ENCODE measurements at regions not wholly inside any gene's neighbourhood (a gene's known extent, or its start where the extent isn't known, plus 50 kb on each side); places are given as distances from the start of the nearest gene placed in this dataset.

DNA sequence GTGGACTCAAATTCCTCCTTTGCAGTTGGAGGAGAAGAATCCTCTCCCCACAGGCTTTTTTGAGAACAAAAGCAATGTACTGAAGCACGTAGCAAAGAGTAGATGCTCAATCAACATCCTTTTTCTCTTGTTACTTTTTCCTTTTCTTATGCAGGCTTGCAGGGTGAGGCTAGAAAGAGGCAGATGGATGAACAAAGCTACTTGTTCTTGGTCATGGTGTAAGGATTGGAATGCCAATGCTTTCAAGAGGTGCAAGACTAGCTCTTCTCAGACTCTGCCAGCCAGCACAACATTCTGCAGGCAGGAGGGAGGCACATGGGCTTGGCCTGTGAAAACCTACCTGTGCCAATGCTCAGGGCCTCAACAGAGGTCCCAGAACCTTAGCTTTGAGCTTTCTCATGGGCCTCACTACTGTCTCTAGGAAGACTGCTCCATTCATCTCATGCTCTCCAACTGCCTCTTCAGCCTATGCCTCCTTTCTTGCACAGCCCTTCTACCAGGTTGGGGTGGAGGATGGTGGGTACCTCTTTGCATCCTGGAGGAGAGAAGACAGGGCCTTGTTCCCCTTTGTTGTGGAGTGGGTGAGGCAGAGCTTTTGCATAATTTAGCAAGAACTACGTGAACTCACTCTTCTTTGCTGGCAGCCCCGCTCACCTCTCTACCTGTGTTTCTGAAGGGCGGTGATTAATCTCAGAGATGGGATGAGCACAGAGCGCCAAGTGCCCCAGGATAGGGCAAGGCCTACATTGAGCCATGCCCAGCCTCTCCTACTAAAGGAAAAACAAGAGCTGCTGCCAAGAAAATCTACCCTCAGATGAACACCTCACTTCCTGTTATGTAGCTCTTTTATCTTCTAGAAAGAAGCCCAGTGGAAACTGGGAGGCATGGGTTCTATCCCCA is 1119.7 kb downstream of the VRK1 start:
- Histone ChIP-seq H3K4me3 (ENCODE audit: low read depth, low read length) (no peak overlapping the region), H3K27me3 (ENCODE audit: control insufficient read depth, insufficient read depth, low read length) (no peaks in the 10 kb centered on the region), H3K9ac (no peak overlapping the region), H3K9me3 (ENCODE audit: control insufficient read depth, low read length) (no peaks in the 10 kb centered on the region), H3K79me2 (no peaks in the 10 kb centered on the region), H3K27ac (no peak overlapping the region), H3K36me3 (ENCODE audit: control insufficient read depth, insufficient read depth, low read length) (no peaks in the 10 kb centered on the region), H3K4me2 (ENCODE audit: low read length) (no peak overlapping the region), H2AFZ (no peak overlapping the region), H3K4me1 (no peaks in the 10 kb centered on the region)
- TF ChIP-seq, protein P1, sequence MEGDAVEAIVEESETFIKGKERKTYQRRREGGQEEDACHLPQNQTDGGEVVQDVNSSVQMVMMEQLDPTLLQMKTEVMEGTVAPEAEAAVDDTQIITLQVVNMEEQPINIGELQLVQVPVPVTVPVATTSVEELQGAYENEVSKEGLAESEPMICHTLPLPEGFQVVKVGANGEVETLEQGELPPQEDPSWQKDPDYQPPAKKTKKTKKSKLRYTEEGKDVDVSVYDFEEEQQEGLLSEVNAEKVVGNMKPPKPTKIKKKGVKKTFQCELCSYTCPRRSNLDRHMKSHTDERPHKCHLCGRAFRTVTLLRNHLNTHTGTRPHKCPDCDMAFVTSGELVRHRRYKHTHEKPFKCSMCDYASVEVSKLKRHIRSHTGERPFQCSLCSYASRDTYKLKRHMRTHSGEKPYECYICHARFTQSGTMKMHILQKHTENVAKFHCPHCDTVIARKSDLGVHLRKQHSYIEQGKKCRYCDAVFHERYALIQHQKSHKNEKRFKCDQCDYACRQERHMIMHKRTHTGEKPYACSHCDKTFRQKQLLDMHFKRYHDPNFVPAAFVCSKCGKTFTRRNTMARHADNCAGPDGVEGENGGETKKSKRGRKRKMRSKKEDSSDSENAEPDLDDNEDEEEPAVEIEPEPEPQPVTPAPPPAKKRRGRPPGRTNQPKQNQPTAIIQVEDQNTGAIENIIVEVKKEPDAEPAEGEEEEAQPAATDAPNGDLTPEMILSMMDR (IDR thresholded peaks at IDR 0.05), result no peak

DNA sequence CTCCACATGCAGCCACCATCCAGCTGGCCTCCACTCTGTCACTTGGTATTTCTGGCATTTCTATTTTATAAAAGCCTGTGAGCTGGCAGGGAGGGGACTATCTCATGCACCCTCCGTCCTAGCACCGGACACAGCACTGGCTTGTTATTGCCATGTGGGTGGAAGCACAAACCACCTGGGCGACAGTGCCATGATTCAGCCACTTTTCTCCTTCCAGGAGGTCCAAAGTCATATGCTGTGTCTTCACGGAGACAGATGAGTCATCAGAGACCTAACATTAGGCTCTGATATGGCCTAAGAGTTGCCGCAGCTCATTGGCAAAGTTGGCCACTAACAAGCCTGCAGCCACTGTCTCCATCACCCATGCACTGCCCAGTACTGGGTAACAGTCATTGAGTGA is 1123.0 kb downstream of the VRK1 start:
- Histone ChIP-seq H3K27me3 (ENCODE audit: control insufficient read depth, insufficient read depth, low read length) (no peaks in the 10 kb centered on the region), H3K4me2 (ENCODE audit: low read length) (no peak overlapping the region), H3K27ac (no peak overlapping the region), H3K4me3 (ENCODE audit: low read depth, low read length) (no peak overlapping the region), H2AFZ (no peak overlapping the region), H3K9ac (no peak overlapping the region), H3K9me3 (ENCODE audit: control insufficient read depth, low read length) (no peaks in the 10 kb centered on the region), H3K36me3 (ENCODE audit: control insufficient read depth, insufficient read depth, low read length) (no peaks in the 10 kb centered on the region), H3K79me2 (no peaks in the 10 kb centered on the region), H3K4me1 (no peaks in the 10 kb centered on the region)
- TF ChIP-seq, protein P1 (IDR thresholded peaks at IDR 0.05), result no peak

DNA sequence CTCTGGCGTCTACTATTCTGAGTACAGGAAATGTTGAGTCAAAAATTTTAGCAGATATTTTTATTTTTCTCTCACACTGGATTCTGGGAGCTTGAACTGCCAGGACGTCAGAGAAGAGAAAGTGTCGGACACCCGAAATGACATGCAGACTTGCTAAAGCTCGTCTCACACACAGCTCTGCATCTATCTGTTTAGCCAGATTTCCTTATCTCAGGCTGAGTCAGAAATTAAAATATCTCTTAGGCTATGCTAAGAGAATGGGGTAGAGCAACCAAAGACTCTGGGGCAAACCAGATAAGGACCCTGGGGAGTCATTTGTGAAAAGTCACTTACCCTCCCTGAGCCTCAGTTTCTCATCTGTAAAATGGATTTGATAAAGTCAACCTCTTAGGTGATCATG is 1124.1 kb downstream of the VRK1 start:
- Histone ChIP-seq H3K27ac (no peak overlapping the region), H3K9me3 (ENCODE audit: control insufficient read depth, low read length) (no peaks in the 10 kb centered on the region)
- TF ChIP-seq, protein P1 (IDR thresholded peaks at IDR 0.05), result no peak

DNA sequence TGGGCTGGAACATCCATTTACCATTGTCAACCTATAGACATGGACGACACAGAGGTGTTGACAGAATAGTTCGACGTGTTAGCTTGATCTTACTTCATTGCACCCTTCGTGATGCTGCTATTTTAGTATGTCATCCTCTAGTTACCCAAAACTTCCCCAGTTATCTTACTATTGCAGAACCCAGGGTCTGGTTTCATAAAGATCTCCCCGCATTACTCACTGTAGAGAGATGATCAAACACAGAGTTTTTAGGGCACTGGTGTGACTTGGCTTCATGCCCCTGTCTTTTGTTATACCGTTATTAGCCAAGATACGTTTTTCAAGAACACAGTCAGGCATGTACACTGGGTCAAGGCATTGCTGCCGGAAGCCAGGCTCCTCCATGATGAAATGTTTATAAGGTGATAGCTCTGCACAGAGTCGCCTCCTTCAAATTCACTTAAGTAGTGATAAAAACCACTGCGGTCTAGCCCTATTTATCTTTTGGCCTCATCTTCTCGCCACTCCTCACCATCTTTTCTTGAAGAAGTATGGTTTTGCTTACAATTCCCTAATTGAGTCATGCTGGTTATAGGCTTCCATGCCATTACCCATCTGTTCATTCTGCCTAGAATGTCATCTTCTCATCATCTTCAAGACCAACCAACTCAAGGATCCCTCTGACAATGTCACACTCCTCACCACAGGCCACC is 1127.9 kb downstream of the VRK1 start:
- Histone ChIP-seq H3K79me2 (no peaks in the 10 kb centered on the region), H3K4me1 (no peaks in the 10 kb centered on the region), H3K27me3 (ENCODE audit: control insufficient read depth, insufficient read depth, low read length) (no peaks in the 10 kb centered on the region), H3K4me2 (ENCODE audit: low read length) (no peak overlapping the region), H3K27ac (no peak overlapping the region), H2AFZ (no peak overlapping the region), H3K4me3 (ENCODE audit: low read depth, low read length) (no peak overlapping the region), H3K36me3 (ENCODE audit: control insufficient read depth, insufficient read depth, low read length) (no peaks in the 10 kb centered on the region), H3K9me3 (ENCODE audit: control insufficient read depth, low read length) (no peaks in the 10 kb centered on the region), H3K9ac (no peak overlapping the region)
- TF ChIP-seq, protein P1 (IDR thresholded peaks at IDR 0.05), result no peak

More for the DNA sequence above, 1124.1 kb downstream of the VRK1 start:
- Histone ChIP-seq H3K4me3 (ENCODE audit: low read depth, low read length) (no peak overlapping the region), H3K4me1 (no peaks in the 10 kb centered on the region), H3K4me2 (ENCODE audit: low read length) (no peak overlapping the region), H3K79me2 (no peaks in the 10 kb centered on the region), H3K9ac (no peak overlapping the region), H3K27me3 (ENCODE audit: control insufficient read depth, insufficient read depth, low read length) (no peaks in the 10 kb centered on the region), H2AFZ (no peak overlapping the region), H3K36me3 (ENCODE audit: control insufficient read depth, insufficient read depth, low read length) (no peaks in the 10 kb centered on the region)
